ENCODE measurements at regions not wholly inside any gene's neighbourhood (a gene's known extent, or its start where the extent isn't known, plus 50 kb on each side); places are given as distances from the start of the nearest gene placed in this dataset.

DNA sequence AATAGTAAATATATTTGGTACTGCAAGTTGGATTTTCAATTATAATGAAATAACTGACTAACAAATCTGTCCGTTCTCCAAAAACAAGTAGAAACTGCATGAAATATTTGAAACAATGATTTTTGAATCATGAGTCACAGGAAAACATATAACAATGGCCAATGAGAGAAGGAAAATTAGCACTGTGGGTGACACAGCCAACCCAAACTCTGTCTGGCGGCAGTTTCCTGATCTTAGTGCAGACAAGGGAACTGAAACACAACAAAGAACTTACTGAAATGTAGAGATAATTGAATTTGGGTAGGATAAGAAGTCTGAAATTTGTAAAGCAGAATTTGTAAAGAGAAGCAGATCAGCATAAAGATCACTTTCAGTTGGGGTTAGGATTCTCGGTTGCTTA lies 2743.3 kb upstream of the PCDH20 start:
- TF ChIP-seq POLR2A (IDR thresholded peaks at IDR 0.05) (no peak), EP300 (IDR thresholded peaks at IDR 0.05) (no peak)
- TF ChIP-seq, protein P1, sequence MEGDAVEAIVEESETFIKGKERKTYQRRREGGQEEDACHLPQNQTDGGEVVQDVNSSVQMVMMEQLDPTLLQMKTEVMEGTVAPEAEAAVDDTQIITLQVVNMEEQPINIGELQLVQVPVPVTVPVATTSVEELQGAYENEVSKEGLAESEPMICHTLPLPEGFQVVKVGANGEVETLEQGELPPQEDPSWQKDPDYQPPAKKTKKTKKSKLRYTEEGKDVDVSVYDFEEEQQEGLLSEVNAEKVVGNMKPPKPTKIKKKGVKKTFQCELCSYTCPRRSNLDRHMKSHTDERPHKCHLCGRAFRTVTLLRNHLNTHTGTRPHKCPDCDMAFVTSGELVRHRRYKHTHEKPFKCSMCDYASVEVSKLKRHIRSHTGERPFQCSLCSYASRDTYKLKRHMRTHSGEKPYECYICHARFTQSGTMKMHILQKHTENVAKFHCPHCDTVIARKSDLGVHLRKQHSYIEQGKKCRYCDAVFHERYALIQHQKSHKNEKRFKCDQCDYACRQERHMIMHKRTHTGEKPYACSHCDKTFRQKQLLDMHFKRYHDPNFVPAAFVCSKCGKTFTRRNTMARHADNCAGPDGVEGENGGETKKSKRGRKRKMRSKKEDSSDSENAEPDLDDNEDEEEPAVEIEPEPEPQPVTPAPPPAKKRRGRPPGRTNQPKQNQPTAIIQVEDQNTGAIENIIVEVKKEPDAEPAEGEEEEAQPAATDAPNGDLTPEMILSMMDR (IDR thresholded peaks at IDR 0.05), result no peak
- Histone ChIP-seq H3K36me3 (no peaks in the 10 kb centered on the region), H3K9me3 (no peaks in the 10 kb centered on the region), H3K27ac (no peak overlapping the region), H3K4me3 (no peak overlapping the region), H3K27me3 (no peaks in the 10 kb centered on the region), H3K4me1 (ENCODE audit: insufficient read depth) (no peaks in the 10 kb centered on the region)
- 28 to 46% (median 42%) methylated on average over 3 of the region's 3 CpGs for WGBS, 3 donors
- intact Hi-C loops (cut with DNase I), result no loop called here
- no peak for DNase-seq

DNA sequence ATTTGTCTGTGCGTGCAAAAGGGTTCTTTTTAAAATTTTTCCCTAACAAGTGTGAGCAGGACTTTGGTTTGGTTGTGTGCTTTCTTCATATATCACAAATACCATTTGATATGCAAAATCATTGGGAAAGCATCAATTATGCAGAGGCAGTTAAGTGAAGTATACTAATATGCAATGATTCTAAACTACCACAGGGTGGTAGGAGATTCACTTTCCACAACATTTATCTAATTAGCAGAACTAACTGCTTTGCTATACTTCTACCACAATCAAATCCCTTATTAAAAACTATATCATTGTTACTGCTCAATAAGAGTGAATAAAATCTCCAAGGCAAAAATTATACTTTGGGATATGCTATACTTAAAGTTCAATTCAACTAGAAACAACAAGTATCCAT lies 2738.9 kb upstream of the PCDH20 start:
- Histone ChIP-seq H3K4me1 (ENCODE audit: insufficient read depth) (no peaks in the 10 kb centered on the region), H3K9me3 (no peaks in the 10 kb centered on the region), H3K36me3 (no peaks in the 10 kb centered on the region), H3K27ac (no peak overlapping the region), H3K27me3 (no peaks in the 10 kb centered on the region), H3K4me3 (no peak overlapping the region)
- intact Hi-C loops (cut with DNase I), result no loop called here
- no peak for DNase-seq
- TF ChIP-seq POLR2A (IDR thresholded peaks at IDR 0.05), result no peak
- no peak for TF ChIP-seq EP300 (IDR thresholded peaks at IDR 0.05)
- WGBS, 3 donors, result 79 to 89% (median 82%) methylated on average over 1 of the region's 1 CpG

DNA sequence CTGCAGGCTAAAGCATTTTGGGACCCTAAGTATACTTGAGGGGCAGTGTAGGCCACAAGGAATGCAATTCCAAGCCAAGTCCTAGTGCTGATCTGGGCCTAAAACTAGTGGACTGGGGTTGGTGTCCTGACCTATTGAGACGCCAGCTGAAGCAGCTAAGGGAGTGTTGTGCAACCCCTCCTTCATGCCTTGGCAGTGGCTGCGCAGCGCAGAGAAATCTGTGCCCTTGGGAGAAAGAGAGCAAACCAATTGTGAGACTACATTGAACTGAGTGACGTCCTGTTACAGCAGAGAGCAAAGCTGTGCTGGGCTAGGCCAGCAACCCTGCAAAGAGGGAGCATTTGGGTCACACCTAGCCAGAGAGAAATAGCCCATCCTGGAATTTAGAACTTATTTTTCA lies 2715.0 kb upstream of the PCDH20 start:
- 86 to 92% (median 87%) methylated on average over 4 of the region's 4 CpGs for WGBS, 3 donors
- H3K27me3 ChIP-seq, result no peaks in the 10 kb centered on the region

DNA sequence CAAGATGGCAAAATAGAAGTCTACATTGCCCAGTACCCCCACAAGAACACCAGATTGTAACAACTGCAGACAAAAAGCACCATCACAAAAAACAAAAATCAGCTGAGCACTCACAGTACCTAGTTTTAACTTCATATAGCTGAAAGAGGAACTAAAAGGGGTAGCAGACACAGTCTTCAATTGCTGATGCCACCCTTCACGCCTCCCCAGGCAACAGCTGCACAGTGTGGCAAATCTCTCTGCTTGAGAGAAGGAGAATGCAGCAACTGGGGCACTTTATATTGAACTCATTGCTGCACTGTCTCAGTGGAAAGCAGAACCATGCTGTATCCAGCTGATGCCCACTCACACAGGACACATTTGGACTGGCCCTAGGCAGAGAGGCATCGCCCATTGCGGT lies 2714.5 kb upstream of the PCDH20 start:
- no peaks in the 10 kb centered on the region for H3K4me1 ChIP-seq (ENCODE audit: insufficient read depth)
- no peak overlapping the region for H3K4me3 ChIP-seq
- WGBS, 3 donors, result 33 to 89% (median 68%) methylated on average over 3 of the region's 3 CpGs
- intact Hi-C loops (cut with DNase I), result no loop called here
- H3K9me3 ChIP-seq, result no peaks in the 10 kb centered on the region
- DNase-seq, result no peak
- no peak for TF ChIP-seq POLR2A (IDR thresholded peaks at IDR 0.05)
- TF ChIP-seq EP300 (IDR thresholded peaks at IDR 0.05), result no peak
- TF ChIP-seq, protein P1 (IDR thresholded peaks at IDR 0.05), result no peak
- no peaks in the 10 kb centered on the region for H3K27me3 ChIP-seq
- no peaks in the 10 kb centered on the region for H3K36me3 ChIP-seq
- no peak overlapping the region for H3K27ac ChIP-seq

More for the DNA sequence above, 2715.0 kb upstream of the PCDH20 start:
- Histone ChIP-seq H3K4me3 (no peak overlapping the region), H3K27ac (no peak overlapping the region), H3K36me3 (no peaks in the 10 kb centered on the region), H3K9me3 (no peaks in the 10 kb centered on the region), H3K4me1 (ENCODE audit: insufficient read depth) (no peaks in the 10 kb centered on the region)
- TF ChIP-seq POLR2A (IDR thresholded peaks at IDR 0.05) (no peak), EP300 (IDR thresholded peaks at IDR 0.05) (no peak)
- TF ChIP-seq, protein P1 (IDR thresholded peaks at IDR 0.05), result no peak
- no peak for DNase-seq
- intact Hi-C loops (cut with DNase I), result no loop called here

DNA sequence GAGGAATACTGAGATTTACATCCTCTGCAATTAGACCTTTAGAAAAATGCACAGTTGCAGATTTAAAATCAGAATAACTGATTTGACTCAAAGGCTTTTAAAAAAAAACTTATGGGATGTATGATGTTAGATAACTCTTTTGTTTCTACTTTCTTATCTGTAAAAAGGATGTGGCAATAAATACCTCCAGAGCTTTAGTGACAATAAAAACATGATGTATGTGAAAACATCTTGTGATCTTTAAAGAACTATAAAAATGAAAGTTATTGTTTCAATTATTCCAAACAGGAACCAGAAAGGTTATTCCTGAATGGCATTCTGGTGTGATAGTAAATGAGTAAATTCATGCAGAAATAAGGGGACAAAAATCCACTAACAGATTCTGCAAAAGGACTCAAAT lies 2712.2 kb upstream of the PCDH20 start:
- Histone ChIP-seq H3K27ac (no peak overlapping the region), H3K9me3 (no peaks in the 10 kb centered on the region), H3K4me1 (ENCODE audit: insufficient read depth) (no peaks in the 10 kb centered on the region), H3K4me3 (no peak overlapping the region), H3K36me3 (no peaks in the 10 kb centered on the region), H3K27me3 (no peaks in the 10 kb centered on the region)
- intact Hi-C loops (cut with DNase I), result no loop called here
- no peak for DNase-seq
- TF ChIP-seq, protein P1 (IDR thresholded peaks at IDR 0.05), result no peak
- TF ChIP-seq POLR2A (IDR thresholded peaks at IDR 0.05) (no peak), EP300 (IDR thresholded peaks at IDR 0.05) (no peak)

Data from ovary (tissue), 7 donors.